Neural crest cell (in vitro differentiated cells): ENCODE measurements at regions not wholly inside any gene's neighbourhood (a gene's known extent, or its start where the extent isn't known, plus 50 kb on each side); places are given as distances from the start of the nearest gene placed in this dataset.

Experiments used
- DNase-seq: peaks from one replicate; pipeline ENCODE4 v3.0.0; 2021; ENCODE audit warnings: low read depth, mixed read lengths, low spot score
- H3K27ac Mint-ChIP-seq: one replicate; pipeline ENCODE4 v1.8.0; 2021; ENCODE audit warnings: mild to moderate bottlenecking, mixed read lengths; ENCODE audit not compliant: unreplicated experiment
- H3K27me3 Mint-ChIP-seq: 2 replicates; pipeline ENCODE4 v1.8.0; 2021; ENCODE audit warnings: low read depth, mild to moderate bottlenecking, mixed read lengths
- H3K36me3 Mint-ChIP-seq: 2 replicates; pipeline ENCODE4 v1.8.0; 2021; ENCODE audit warnings: low read depth, mild to moderate bottlenecking, mixed read lengths
- H3K4me1 Mint-ChIP-seq: 2 replicates; pipeline ENCODE4 v1.8.0; 2021; ENCODE audit warnings: mixed read lengths
- H3K4me3 Mint-ChIP-seq: one replicate; pipeline ENCODE4 v1.8.0; 2021; ENCODE audit warnings: mild to moderate bottlenecking, mixed read lengths
- H3K9me3 Mint-ChIP-seq: 2 replicates; pipeline ENCODE4 v1.8.0; 2021; ENCODE audit warnings: mixed read lengths
- TF ChIP-seq, protein P1 (sequence below): fragments of 200-600 bp; sonication (generic); conservative IDR thresholded peaks from 2 replicates; pipeline ENCODE4 v1.5.0; 2021; ENCODE audit warnings: antibody characterized with exemption, mild to moderate bottlenecking

DNA sequence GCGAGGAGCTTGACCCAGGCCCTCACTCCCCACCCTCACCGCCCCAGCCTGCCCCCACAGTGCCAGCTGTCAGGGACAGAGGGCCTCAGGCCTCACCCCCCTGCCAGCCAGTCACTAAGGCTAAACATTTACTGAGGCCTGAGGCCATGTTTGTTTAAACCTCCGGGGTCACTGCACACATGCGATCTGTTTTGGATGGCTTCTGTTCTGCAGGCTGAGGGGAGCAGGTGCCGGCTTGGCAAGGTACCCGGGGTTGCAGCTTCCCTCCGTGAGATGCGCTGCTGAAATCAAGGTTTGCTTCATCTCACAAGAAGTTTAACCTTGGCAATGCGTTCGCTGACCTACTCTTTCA, 103.3 kb upstream of the BOD1 start:
- peaks cover 65% of the 10 kb centered on the region for H3K27me3 Mint-ChIP-seq
- TF ChIP-seq, protein P1, sequence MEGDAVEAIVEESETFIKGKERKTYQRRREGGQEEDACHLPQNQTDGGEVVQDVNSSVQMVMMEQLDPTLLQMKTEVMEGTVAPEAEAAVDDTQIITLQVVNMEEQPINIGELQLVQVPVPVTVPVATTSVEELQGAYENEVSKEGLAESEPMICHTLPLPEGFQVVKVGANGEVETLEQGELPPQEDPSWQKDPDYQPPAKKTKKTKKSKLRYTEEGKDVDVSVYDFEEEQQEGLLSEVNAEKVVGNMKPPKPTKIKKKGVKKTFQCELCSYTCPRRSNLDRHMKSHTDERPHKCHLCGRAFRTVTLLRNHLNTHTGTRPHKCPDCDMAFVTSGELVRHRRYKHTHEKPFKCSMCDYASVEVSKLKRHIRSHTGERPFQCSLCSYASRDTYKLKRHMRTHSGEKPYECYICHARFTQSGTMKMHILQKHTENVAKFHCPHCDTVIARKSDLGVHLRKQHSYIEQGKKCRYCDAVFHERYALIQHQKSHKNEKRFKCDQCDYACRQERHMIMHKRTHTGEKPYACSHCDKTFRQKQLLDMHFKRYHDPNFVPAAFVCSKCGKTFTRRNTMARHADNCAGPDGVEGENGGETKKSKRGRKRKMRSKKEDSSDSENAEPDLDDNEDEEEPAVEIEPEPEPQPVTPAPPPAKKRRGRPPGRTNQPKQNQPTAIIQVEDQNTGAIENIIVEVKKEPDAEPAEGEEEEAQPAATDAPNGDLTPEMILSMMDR: no peak
- no peak for DNase-seq
- H3K9me3 Mint-ChIP-seq: no peaks in the 10 kb centered on the region
- peaks cover 14% of the 10 kb centered on the region for H3K4me1 Mint-ChIP-seq
- no peaks in the 10 kb centered on the region for H3K36me3 Mint-ChIP-seq
- H3K27ac Mint-ChIP-seq: no peak overlapping the region
- H3K4me3 Mint-ChIP-seq: no peak overlapping the region

DNA sequence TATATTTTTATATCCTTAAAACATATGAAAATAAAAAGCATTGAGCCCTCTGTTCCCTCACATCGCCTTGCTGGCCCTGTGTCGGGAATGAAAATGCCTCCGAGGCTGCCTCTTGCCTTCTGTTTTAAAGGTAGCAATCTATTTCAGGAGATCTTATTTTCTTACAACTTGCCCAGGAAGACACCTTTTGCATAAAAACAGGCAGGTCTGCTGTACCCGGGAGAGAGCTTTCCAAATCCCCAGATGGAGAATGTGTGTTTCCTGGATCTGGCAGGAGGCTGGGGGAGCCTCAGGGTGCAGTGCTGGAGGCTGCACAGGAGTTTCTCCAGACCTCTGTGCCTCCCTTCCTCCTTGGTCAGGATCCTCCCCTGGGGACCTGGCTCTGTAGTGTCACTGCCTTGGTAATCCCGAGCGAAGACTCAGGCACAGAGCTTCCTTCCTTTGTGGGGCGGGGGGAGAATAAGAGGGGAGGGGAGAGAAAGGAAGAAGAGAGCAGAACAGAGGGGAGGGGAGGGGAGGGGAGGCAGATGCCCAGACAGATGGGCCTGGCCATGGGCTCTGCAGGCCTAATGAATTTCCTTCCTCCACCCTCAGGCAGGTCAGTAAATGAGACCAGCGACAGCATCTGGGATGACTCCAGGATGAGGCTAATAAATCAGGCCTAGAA, 104.0 kb upstream of the BOD1 start:
- Mint-ChIP-seq H3K9me3 (no peaks in the 10 kb centered on the region), H3K36me3 (no peaks in the 10 kb centered on the region), H3K4me3 (no peak overlapping the region), H3K4me1 (peaks cover 14% of the 10 kb centered on the region), H3K27me3 (peaks cover 66% of the 10 kb centered on the region), H3K27ac (no peak overlapping the region)
- no peak for DNase-seq
- TF ChIP-seq, protein P1: no peak

DNA sequence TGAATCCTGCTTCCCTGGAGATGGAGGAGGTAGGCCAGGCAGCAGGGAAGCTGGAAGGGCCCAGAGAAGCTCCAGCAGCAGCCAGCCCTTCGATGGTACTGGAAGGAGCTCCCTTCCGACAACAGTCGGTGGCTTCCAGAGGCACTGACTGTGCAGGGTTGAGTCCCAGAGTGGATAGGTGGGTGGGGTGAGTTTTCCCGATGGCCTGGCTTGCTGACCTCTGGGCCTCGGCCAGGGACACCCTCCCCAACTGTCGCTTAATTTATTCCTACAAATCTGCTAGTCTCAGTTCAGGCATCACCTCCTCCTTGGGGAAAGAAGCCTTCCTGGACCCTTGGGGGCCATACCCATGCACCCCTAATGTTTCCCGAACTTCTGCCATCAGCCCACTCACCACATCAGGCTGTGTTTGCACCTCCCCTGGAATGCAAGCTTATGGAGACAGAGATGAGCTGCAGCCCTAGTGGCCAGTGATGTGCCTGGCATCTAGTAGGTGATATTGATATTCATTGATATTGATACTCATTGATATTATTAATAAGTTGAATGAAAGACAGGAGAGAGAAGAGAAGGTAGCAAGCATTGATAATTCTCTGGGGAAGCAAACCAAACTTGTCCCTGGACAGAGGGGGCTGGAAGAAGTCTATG, 104.6 kb upstream of the BOD1 start:
- DNase-seq: no peak
- Mint-ChIP-seq H3K27ac (no peak overlapping the region), H3K4me1 (peaks cover 14% of the 10 kb centered on the region), H3K27me3 (peaks cover 66% of the 10 kb centered on the region), H3K4me3 (no peak overlapping the region), H3K9me3 (no peaks in the 10 kb centered on the region), H3K36me3 (no peaks in the 10 kb centered on the region)
- TF ChIP-seq, protein P1: peak; percentile 38

DNA sequence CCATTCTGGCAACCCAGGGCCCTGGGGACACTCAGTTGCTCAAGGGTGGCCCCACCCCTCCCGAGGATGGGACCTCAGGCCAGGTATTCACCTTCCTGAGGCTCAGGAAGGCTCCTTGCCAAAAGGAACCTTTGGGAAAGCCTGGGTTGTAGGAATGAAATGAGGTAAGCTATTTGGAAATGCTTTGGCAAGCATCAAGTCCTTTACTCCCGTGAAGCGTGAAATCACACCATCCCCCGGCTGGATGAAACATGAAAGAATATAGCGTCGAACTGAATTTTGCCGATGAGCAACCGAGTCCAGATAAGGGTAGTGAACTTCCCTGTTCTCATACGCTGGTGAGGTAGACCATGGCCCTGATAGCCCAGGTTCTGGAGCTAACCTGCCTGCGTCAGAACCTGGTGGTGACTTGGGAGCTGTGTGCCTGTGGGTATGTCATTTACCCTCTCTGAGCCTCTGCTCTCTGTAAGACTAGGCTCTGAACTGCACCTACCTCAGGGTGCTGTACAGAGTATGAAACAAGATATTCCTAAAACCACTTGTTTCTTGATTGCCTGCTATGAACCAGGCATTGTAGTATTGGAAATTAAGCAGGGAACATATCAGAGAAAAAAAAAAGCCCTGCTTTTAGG, 105.3 kb upstream of the BOD1 start:
- DNase-seq: no peak
- Mint-ChIP-seq H3K4me3 (no peak overlapping the region), H3K27ac (no peak overlapping the region), H3K9me3 (no peaks in the 10 kb centered on the region), H3K4me1 (peaks cover 14% of the 10 kb centered on the region), H3K27me3 (peaks cover 61% of the 10 kb centered on the region), H3K36me3 (no peaks in the 10 kb centered on the region)
- TF ChIP-seq, protein P1: no peak

GRCh38 chr5:173726846-173727557, 110.6 kb upstream of the BOD1 start:
- Mint-ChIP-seq H3K27ac (no peak overlapping the region), H3K4me1 (no peaks in the 10 kb centered on the region), H3K36me3 (no peaks in the 10 kb centered on the region), H3K27me3 (peaks cover 53% of the 10 kb centered on the region), H3K4me3 (no peak overlapping the region), H3K9me3 (no peaks in the 10 kb centered on the region)
- TF ChIP-seq, protein P1: no peak
- DNase-seq: no peak
